ENCODE measurements at regions not wholly inside any gene's neighbourhood (a gene's known extent, or its start where the extent isn't known, plus 50 kb on each side); places are given as distances from the start of the nearest gene placed in this dataset.
"Not testable (repeated sequence)": the region's sequence is repeated elsewhere in the genome, so short reads cannot be mapped to it uniquely, and the experiment has no call there.

- not testable (repeated sequence) for DNase-seq (ENCODE audit: low spot score)
Observed at GRCh38 chr9:62874745-62875599, 1685.1 kb downstream of the SPATA31A7 start.

GRCh38 chr9:62877552-62877951 lies 1687.7 kb downstream of the SPATA31A7 start:
- not testable (repeated sequence) for DNase-seq (ENCODE audit: low spot score)

- DNase-seq (ENCODE audit: low spot score) = not testable (repeated sequence)
Observed at GRCh38 chr9:62877987-62878386, 1688.2 kb downstream of the SPATA31A7 start.

- DNase-seq (ENCODE audit: low spot score) = not testable (repeated sequence)
Observed at GRCh38 chr9:62880453-62880852, 1690.6 kb downstream of the SPATA31A7 start.

- not testable (repeated sequence) for DNase-seq (ENCODE audit: low spot score)
Observed at GRCh38 chr9:62880971-62881370, 1691.1 kb downstream of the SPATA31A7 start.

GRCh38 chr9:62881811-62882210 lies 1692.0 kb downstream of the SPATA31A7 start:
- DNase-seq (ENCODE audit: low spot score) = not testable (repeated sequence)

GRCh38 chr9:62882717-62883116 lies 1692.9 kb downstream of the SPATA31A7 start:
- not testable (repeated sequence) for DNase-seq (ENCODE audit: low spot score)

GRCh38 chr9:62896692-62897091 lies 1706.9 kb downstream of the SPATA31A7 start:
- not testable (repeated sequence) for DNase-seq (ENCODE audit: low spot score)

GRCh38 chr9:62897411-62898225 lies 1707.8 kb downstream of the SPATA31A7 start:
- not testable (repeated sequence) for DNase-seq (ENCODE audit: low spot score)

GRCh38 chr9:62899666-62900065 lies 1709.8 kb downstream of the SPATA31A7 start:
- not testable (repeated sequence) for DNase-seq (ENCODE audit: low spot score)

- not testable (repeated sequence) for DNase-seq (ENCODE audit: low spot score)
Observed at GRCh38 chr9:62904061-62904460, 1714.2 kb downstream of the SPATA31A7 start.

GRCh38 chr9:62905722-62906121 lies 1715.9 kb downstream of the SPATA31A7 start:
- DNase-seq (ENCODE audit: low spot score) = not testable (repeated sequence)

- DNase-seq (ENCODE audit: low spot score) = not testable (repeated sequence)
Observed at GRCh38 chr9:62907866-62908265, 1718.0 kb downstream of the SPATA31A7 start.

- DNase-seq (ENCODE audit: low spot score) = not testable (repeated sequence)
Observed at GRCh38 chr9:62908271-62908670, 1718.4 kb downstream of the SPATA31A7 start.

GRCh38 chr9:62909447-62909846 lies 1719.6 kb downstream of the SPATA31A7 start:
- not testable (repeated sequence) for DNase-seq (ENCODE audit: low spot score)

GRCh38 chr9:62912278-62912677 lies 1722.4 kb downstream of the SPATA31A7 start:
- not testable (repeated sequence) for DNase-seq (ENCODE audit: low spot score)

- DNase-seq (ENCODE audit: low spot score) = not testable (repeated sequence)
Observed at GRCh38 chr9:62915168-62915567, 1725.3 kb downstream of the SPATA31A7 start.

GRCh38 chr9:62915661-62916060 lies 1725.8 kb downstream of the SPATA31A7 start:
- not testable (repeated sequence) for DNase-seq (ENCODE audit: low spot score)

GRCh38 chr9:62918648-62919385 lies 1729.0 kb downstream of the SPATA31A7 start:
- DNase-seq (ENCODE audit: low spot score) = not testable (repeated sequence)

GRCh38 chr9:62931484-62931883 lies 1741.6 kb downstream of the SPATA31A7 start:
- not testable (repeated sequence) for DNase-seq (ENCODE audit: low spot score)

GRCh38 chr9:62952840-62953239 lies 1763.0 kb downstream of the SPATA31A7 start:
- not testable (repeated sequence) for DNase-seq (ENCODE audit: low spot score)
